Endodermal cell (in vitro differentiated cells): ENCODE measurements at regions not wholly inside any gene's neighbourhood (a gene's known extent, or its start where the extent isn't known, plus 50 kb on each side); places are given as distances from the start of the nearest gene placed in this dataset.

Experiments
- DNase-seq: peaks from one replicate; pipeline ENCODE4 v3.0.0-alpha.2; 2017
- H3K27ac ChIP-seq: 2 replicates; pipeline ENCODE4 v1.5.1; 2013; ENCODE audit warnings: mild to moderate bottlenecking, low read depth, low read length, moderate library complexity
- H3K27me3 ChIP-seq: 2 replicates; pipeline ENCODE4 v1.6.1; 2013; ENCODE audit warnings: mild to moderate bottlenecking, low read length, moderate library complexity; ENCODE audit not compliant: insufficient read depth, control insufficient read depth, poor library complexity, severe bottlenecking
- H3K36me3 ChIP-seq: 2 replicates; pipeline ENCODE4 v1.7.0; 2013; ENCODE audit warnings: mild to moderate bottlenecking, low read length, moderate library complexity; ENCODE audit not compliant: control insufficient read depth, insufficient read depth
- H3K4me1 ChIP-seq: one replicate; pipeline ENCODE4 v1.7.0; 2013; ENCODE audit warnings: low read length; ENCODE audit not compliant: control insufficient read depth, insufficient read depth
- H3K4me3 ChIP-seq: 2 replicates; pipeline ENCODE4 v1.5.1; 2013; ENCODE audit warnings: mild to moderate bottlenecking, low read length, moderate library complexity
- H3K9ac ChIP-seq: 2 replicates; pipeline ENCODE4 v1.6.1; 2013; ENCODE audit warnings: mild to moderate bottlenecking, low read length, moderate library complexity; ENCODE audit not compliant: poor library complexity, severe bottlenecking; ENCODE audit errors: extremely low read depth
- H3K9me3 ChIP-seq: 2 replicates; pipeline ENCODE4 v1.6.1; 2013; ENCODE audit warnings: mild to moderate bottlenecking, low read length, moderate library complexity; ENCODE audit not compliant: control insufficient read depth
- H3K27ac Mint-ChIP-seq: 2 replicates; pipeline ENCODE4 v1.8.0; 2020; ENCODE audit warnings: mixed read lengths
- H3K27me3 Mint-ChIP-seq: 2 replicates; pipeline ENCODE4 v1.8.0; 2021; ENCODE audit warnings: mild to moderate bottlenecking, mixed read lengths; ENCODE audit not compliant: insufficient read depth
- H3K36me3 Mint-ChIP-seq: 2 replicates; pipeline ENCODE4 v1.8.0; 2020; ENCODE audit warnings: low read depth, mixed read lengths
- H3K4me1 Mint-ChIP-seq: 2 replicates; pipeline ENCODE4 v1.8.0; 2020; ENCODE audit warnings: mixed read lengths
- H3K4me3 Mint-ChIP-seq: 2 replicates; pipeline ENCODE4 v1.8.0; 2020; ENCODE audit warnings: mild to moderate bottlenecking, moderate library complexity, mixed read lengths
- H3K9me3 Mint-ChIP-seq: 2 replicates; pipeline ENCODE4 v1.8.0; 2020; ENCODE audit warnings: mild to moderate bottlenecking, mixed read lengths
- WGBS, 2 experiments: methylation state at CpG; one replicate each; pipeline versions ENCODE4 v1.1.5 to v1.1.7; 2013; ENCODE audit warnings: missing lambda C conversion rate in 2 of 2, mixed read lengths in 1 of 2; ENCODE audit not compliant: insufficient coverage in 1 of 2, insufficient read length in 1 of 2; 5-methylcytosine and 5-hydroxymethylcytosine counted together
- TF ChIP-seq, protein P1 (sequence below): fragments of 200-600 bp; sonication (generic); conservative IDR thresholded peaks from 2 replicates; pipeline ENCODE4 v1.5.0; 2021; ENCODE audit warnings: antibody characterized with exemption, mild to moderate bottlenecking

DNA sequence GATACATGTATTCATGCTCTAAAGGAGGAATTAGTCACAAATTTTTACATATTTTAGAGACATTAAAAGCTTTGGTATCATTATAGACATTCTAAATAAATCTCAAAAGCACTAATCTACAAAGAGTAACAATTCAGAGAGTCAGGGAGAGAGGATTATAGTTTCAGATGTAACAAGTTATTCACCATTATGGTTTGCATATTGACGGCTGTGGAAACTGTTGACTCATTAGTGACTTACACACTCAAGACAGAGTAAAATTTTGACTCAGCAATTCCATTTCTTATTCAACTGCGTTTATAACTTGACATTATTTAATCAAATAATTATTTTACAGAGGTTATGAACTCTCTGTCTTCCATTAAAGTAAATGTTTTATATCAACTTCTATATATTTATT, 95.4 kb upstream of the SEMA3C start:
- H3K4me3 Mint-ChIP-seq, result no peak overlapping the region
- no peak overlapping the region for H3K4me3 ChIP-seq
- DNase-seq, result no peak
- no peaks in the 10 kb centered on the region for H3K4me1 ChIP-seq
- no peaks in the 10 kb centered on the region for H3K27me3 ChIP-seq
- 71 to 96% methylated on average over 1 to 2 of the region's 2 CpGs for WGBS, 2 experiments
- no peak overlapping the region for H3K9ac ChIP-seq
- H3K9me3 Mint-ChIP-seq, result peaks cover 6% of the 10 kb centered on the region
- TF ChIP-seq, protein P1, sequence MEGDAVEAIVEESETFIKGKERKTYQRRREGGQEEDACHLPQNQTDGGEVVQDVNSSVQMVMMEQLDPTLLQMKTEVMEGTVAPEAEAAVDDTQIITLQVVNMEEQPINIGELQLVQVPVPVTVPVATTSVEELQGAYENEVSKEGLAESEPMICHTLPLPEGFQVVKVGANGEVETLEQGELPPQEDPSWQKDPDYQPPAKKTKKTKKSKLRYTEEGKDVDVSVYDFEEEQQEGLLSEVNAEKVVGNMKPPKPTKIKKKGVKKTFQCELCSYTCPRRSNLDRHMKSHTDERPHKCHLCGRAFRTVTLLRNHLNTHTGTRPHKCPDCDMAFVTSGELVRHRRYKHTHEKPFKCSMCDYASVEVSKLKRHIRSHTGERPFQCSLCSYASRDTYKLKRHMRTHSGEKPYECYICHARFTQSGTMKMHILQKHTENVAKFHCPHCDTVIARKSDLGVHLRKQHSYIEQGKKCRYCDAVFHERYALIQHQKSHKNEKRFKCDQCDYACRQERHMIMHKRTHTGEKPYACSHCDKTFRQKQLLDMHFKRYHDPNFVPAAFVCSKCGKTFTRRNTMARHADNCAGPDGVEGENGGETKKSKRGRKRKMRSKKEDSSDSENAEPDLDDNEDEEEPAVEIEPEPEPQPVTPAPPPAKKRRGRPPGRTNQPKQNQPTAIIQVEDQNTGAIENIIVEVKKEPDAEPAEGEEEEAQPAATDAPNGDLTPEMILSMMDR, result no peak
- no peaks in the 10 kb centered on the region for H3K36me3 ChIP-seq
- no peaks in the 10 kb centered on the region for H3K36me3 Mint-ChIP-seq
- H3K27ac Mint-ChIP-seq, result no peak overlapping the region
- H3K27ac ChIP-seq, result no peak overlapping the region
- peaks cover 2% of the 10 kb centered on the region for H3K4me1 Mint-ChIP-seq
- H3K27me3 Mint-ChIP-seq, result no peaks in the 10 kb centered on the region
- no peaks in the 10 kb centered on the region for H3K9me3 ChIP-seq

- TF ChIP-seq, protein P1, result no peak
- no peak overlapping the region for H3K9ac ChIP-seq
- no peaks in the 10 kb centered on the region for H3K9me3 ChIP-seq
- H3K27me3 ChIP-seq, result no peaks in the 10 kb centered on the region
- H3K27ac ChIP-seq, result no peak overlapping the region
- Mint-ChIP-seq H3K27ac (no peak overlapping the region), H3K4me1 (peaks cover 2% of the 10 kb centered on the region), H3K27me3 (no peaks in the 10 kb centered on the region), H3K4me3 (no peak overlapping the region), H3K9me3 (peaks cover 6% of the 10 kb centered on the region), H3K36me3 (no peaks in the 10 kb centered on the region)
- no peak overlapping the region for H3K4me3 ChIP-seq
- no peaks in the 10 kb centered on the region for H3K36me3 ChIP-seq
- no peaks in the 10 kb centered on the region for H3K4me1 ChIP-seq
- 7 to 32% methylated on average over 2 of the region's 2 CpGs for WGBS, 2 experiments
- no peak for DNase-seq
These were observed 94.4 kb upstream of the SEMA3C start for GRCh38 chr7:81013083-81013817.

GRCh38 chr7:81008901-81009300, 90.0 kb upstream of the SEMA3C start:
- no peak overlapping the region for H3K27ac Mint-ChIP-seq
- H3K36me3 Mint-ChIP-seq, result no peaks in the 10 kb centered on the region
- WGBS, 2 experiments, result 90 to 93% methylated on average over 4 of the region's 4 CpGs
- H3K9me3 Mint-ChIP-seq, result peaks cover 6% of the 10 kb centered on the region
- no peaks in the 10 kb centered on the region for H3K27me3 Mint-ChIP-seq
- DNase-seq, result no peak
- Histone ChIP-seq H3K4me1 (no peaks in the 10 kb centered on the region), H3K9ac (no peak overlapping the region), H3K27ac (no peak overlapping the region), H3K9me3 (no peaks in the 10 kb centered on the region), H3K27me3 (no peaks in the 10 kb centered on the region), H3K36me3 (no peaks in the 10 kb centered on the region), H3K4me3 (no peak overlapping the region)
- TF ChIP-seq, protein P1, result no peak
- peaks cover 2% of the 10 kb centered on the region for H3K4me1 Mint-ChIP-seq
- no peak overlapping the region for H3K4me3 Mint-ChIP-seq
